Activated T-helper 1 cell treated with anti-CD3 and anti-CD28 coated beads, Interleukin-12 subunit alpha, Interleukin-12 subunit beta, Interleukin-2, Interleukin-4 antibody, amounts not matched to agents 30 ng/mL and 10 ng/mL and 1 ng/mL, durations not matched to agents 14 hours and 24 hours and 36 hours (primary cell): ENCODE measurements at regions not wholly inside any gene's neighbourhood (a gene's known extent, or its start where the extent isn't known, plus 50 kb on each side); places are given as distances from the start of the nearest gene placed in this dataset.

Experiments used
- DNase-seq: peaks from one replicate; pipeline ENCODE4 v3.0.0; 2021; ENCODE audit warnings: low spot score
- H3K27ac Mint-ChIP-seq: one replicate; pipeline ENCODE4 v1.8.0; 2021; ENCODE audit warnings: mild to moderate bottlenecking, mixed read lengths
- H3K27me3 Mint-ChIP-seq: one replicate; pipeline ENCODE4 v1.8.0; 2022; ENCODE audit warnings: mild to moderate bottlenecking, moderate library complexity, mixed read lengths; ENCODE audit not compliant: insufficient read depth
- H3K36me3 Mint-ChIP-seq: one replicate; pipeline ENCODE4 v1.8.0; 2021; ENCODE audit warnings: low read depth, mixed read lengths
- H3K4me1 Mint-ChIP-seq: one replicate; pipeline ENCODE4 v1.8.0; 2021; ENCODE audit warnings: low read depth, mixed read lengths
- H3K4me3 Mint-ChIP-seq: one replicate; pipeline ENCODE4 v1.8.0; 2021; ENCODE audit warnings: mild to moderate bottlenecking, moderate library complexity, mixed read lengths
- H3K9me3 Mint-ChIP-seq: one replicate; pipeline ENCODE4 v1.8.0; 2021; ENCODE audit warnings: mixed read lengths
- intact Hi-C: fragments of 100-400 bp; cut with micrococcal nuclease; formaldehyde crosslinking; loops from one replicate; pipeline ENCODE4 v1.15.1; 2024

GRCh38 chr1:106121728-106122127, 934.7 kb upstream of the PRMT6 start:
- no peaks in the 10 kb centered on the region for H3K27me3 Mint-ChIP-seq
- H3K27ac Mint-ChIP-seq, result no peak overlapping the region
- intact Hi-C loops, result no loop called here
- peaks cover 8% of the 10 kb centered on the region for H3K9me3 Mint-ChIP-seq
- no peak for DNase-seq
- no peak overlapping the region for H3K4me3 Mint-ChIP-seq
- no peaks in the 10 kb centered on the region for H3K36me3 Mint-ChIP-seq
- H3K4me1 Mint-ChIP-seq, result no peaks in the 10 kb centered on the region

- intact Hi-C loops, result no loop called here
- H3K27ac Mint-ChIP-seq, result no peak overlapping the region
- H3K4me1 Mint-ChIP-seq, result no peaks in the 10 kb centered on the region
- H3K27me3 Mint-ChIP-seq, result no peaks in the 10 kb centered on the region
- H3K36me3 Mint-ChIP-seq, result no peaks in the 10 kb centered on the region
- no peak for DNase-seq
- H3K9me3 Mint-ChIP-seq, result peaks cover 5% of the 10 kb centered on the region
- no peak overlapping the region for H3K4me3 Mint-ChIP-seq
Observed at GRCh38 chr1:106134561-106134960, 921.9 kb upstream of the PRMT6 start.

GRCh38 chr1:106173101-106173500, 883.4 kb upstream of the PRMT6 start:
- DNase-seq, result no peak
- H3K4me1 Mint-ChIP-seq, result no peaks in the 10 kb centered on the region
- peaks cover 18% of the 10 kb centered on the region for H3K9me3 Mint-ChIP-seq
- intact Hi-C loops, result no loop called here
- no peak overlapping the region for H3K4me3 Mint-ChIP-seq
- H3K27ac Mint-ChIP-seq, result no peak overlapping the region
- H3K27me3 Mint-ChIP-seq, result no peaks in the 10 kb centered on the region
- H3K36me3 Mint-ChIP-seq, result no peaks in the 10 kb centered on the region

DNA sequence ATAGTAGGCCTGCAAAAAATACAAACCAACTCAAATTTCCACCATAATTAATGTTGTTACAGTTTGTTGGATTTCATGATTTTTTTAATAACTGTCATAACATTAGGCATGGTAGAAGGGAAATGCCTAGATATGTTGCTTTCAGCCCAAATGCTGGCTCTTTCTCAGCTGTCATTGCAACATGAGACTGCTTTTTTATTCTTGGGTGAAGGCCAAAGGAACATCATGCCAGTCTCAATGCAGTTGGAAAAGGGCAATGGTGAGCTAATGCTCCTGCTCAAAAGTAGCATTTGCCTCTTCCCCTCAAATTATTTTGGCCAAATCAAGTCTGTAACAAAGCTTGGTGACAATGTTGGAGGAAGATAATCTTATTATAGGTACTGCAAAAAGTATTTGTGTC, 877.7 kb upstream of the PRMT6 start:
- intact Hi-C loops, result no loop called here
- Mint-ChIP-seq H3K4me3 (no peak overlapping the region), H3K4me1 (no peaks in the 10 kb centered on the region), H3K36me3 (no peaks in the 10 kb centered on the region), H3K27me3 (no peaks in the 10 kb centered on the region), H3K9me3 (peaks cover 2% of the 10 kb centered on the region), H3K27ac (no peak overlapping the region)
- DNase-seq, result no peak

GRCh38 chr1:106181866-106182265, 874.6 kb upstream of the PRMT6 start:
- no peak for DNase-seq
- H3K4me1 Mint-ChIP-seq, result no peaks in the 10 kb centered on the region
- H3K36me3 Mint-ChIP-seq, result no peaks in the 10 kb centered on the region
- no peak overlapping the region for H3K4me3 Mint-ChIP-seq
- intact Hi-C loops, result no loop called here
- H3K27me3 Mint-ChIP-seq, result no peaks in the 10 kb centered on the region
- peaks cover 3% of the 10 kb centered on the region for H3K9me3 Mint-ChIP-seq
- no peak overlapping the region for H3K27ac Mint-ChIP-seq

DNA sequence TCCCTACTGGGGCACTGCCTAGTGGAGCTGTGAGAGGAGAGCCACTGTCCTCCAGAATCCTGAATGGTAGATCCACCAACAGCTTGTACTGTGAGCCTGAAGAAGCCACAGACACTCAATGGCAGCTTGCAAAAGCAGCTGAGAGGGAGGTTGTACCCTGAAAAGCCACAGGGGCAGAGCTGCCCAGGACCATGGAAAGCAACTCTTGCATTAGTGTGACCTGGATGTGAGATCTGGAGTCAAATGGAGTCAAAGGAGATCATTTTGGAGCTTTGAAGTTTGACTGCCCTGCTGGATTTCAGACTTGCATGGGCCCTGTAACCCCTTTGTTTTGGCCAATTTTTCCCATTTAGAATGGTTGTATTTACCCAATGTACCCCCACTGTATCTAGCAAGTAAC, 871.4 kb upstream of the PRMT6 start:
- Mint-ChIP-seq H3K27me3 (no peaks in the 10 kb centered on the region), H3K4me1 (no peaks in the 10 kb centered on the region), H3K36me3 (no peaks in the 10 kb centered on the region), H3K27ac (no peak overlapping the region), H3K9me3 (peaks cover 3% of the 10 kb centered on the region), H3K4me3 (no peak overlapping the region)
- intact Hi-C loops, result no loop called here
- DNase-seq, result no peak

DNA sequence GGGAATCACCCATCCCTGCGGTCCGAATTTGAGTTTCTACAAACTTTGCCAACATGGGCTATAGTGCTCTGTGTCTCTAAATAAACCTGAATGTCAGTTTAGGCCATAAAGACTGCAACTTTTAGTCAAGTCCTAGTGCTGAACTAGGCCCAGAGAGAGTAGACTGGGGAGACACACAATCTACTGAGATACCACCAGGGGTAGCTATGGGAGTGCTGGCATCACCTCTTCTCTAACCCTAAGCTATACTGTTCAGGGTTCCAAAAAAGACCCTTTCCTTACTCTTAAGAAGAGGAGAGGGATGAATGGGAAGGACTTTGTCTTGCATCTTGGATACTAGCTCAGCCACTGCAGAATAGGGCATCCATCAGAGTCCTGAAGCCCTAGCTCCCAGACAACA, 866.7 kb upstream of the PRMT6 start:
- Mint-ChIP-seq H3K9me3 (peaks cover 16% of the 10 kb centered on the region), H3K27me3 (no peaks in the 10 kb centered on the region), H3K4me3 (no peak overlapping the region), H3K4me1 (no peaks in the 10 kb centered on the region), H3K27ac (no peak overlapping the region), H3K36me3 (no peaks in the 10 kb centered on the region)
- intact Hi-C loops, result no loop called here
- DNase-seq, result no peak

- Mint-ChIP-seq H3K27ac (no peak overlapping the region), H3K27me3 (no peaks in the 10 kb centered on the region), H3K36me3 (no peaks in the 10 kb centered on the region), H3K4me1 (no peaks in the 10 kb centered on the region), H3K4me3 (no peak overlapping the region), H3K9me3 (peaks cover 16% of the 10 kb centered on the region)
- intact Hi-C loops, result no loop called here
- DNase-seq, result no peak
Observed at GRCh38 chr1:106194206-106194605, 862.3 kb upstream of the PRMT6 start.

GRCh38 chr1:106200711-106201110, 855.8 kb upstream of the PRMT6 start:
- H3K27me3 Mint-ChIP-seq, result no peaks in the 10 kb centered on the region
- no peaks in the 10 kb centered on the region for H3K36me3 Mint-ChIP-seq
- no peak overlapping the region for H3K4me3 Mint-ChIP-seq
- intact Hi-C loops, result no loop called here
- peaks cover 3% of the 10 kb centered on the region for H3K9me3 Mint-ChIP-seq
- no peak overlapping the region for H3K27ac Mint-ChIP-seq
- DNase-seq, result no peak
- no peaks in the 10 kb centered on the region for H3K4me1 Mint-ChIP-seq

- H3K9me3 Mint-ChIP-seq, result no peaks in the 10 kb centered on the region
- H3K36me3 Mint-ChIP-seq, result no peaks in the 10 kb centered on the region
- H3K27me3 Mint-ChIP-seq, result no peaks in the 10 kb centered on the region
- H3K4me1 Mint-ChIP-seq, result no peaks in the 10 kb centered on the region
- intact Hi-C loops, result no loop called here
- H3K27ac Mint-ChIP-seq, result no peak overlapping the region
- DNase-seq, result no peak
- no peak overlapping the region for H3K4me3 Mint-ChIP-seq
Observed at GRCh38 chr1:106207185-106207584, 849.3 kb upstream of the PRMT6 start.

DNA sequence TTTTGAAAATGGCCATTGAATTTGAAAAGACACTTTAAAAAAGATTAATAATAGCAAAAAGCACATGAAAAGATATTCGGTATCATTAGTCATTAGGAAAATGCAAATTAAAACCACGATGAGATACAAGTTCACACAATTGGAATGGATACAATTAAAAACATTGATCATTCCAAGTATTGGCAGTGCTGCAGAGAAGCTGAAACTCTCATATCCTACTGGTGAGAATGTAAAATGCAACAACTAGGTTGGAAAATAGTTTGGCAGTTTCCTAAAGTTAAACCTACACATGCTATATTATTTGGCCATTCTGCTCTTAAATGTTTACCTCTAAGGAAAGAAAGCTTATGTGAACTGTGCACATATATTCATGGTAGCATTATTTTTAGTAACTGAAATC, 838.7 kb upstream of the PRMT6 start:
- Mint-ChIP-seq H3K27me3 (no peaks in the 10 kb centered on the region), H3K9me3 (peaks cover 4% of the 10 kb centered on the region), H3K4me3 (no peak overlapping the region), H3K36me3 (no peaks in the 10 kb centered on the region), H3K4me1 (no peaks in the 10 kb centered on the region), H3K27ac (no peak overlapping the region)
- intact Hi-C loops, result no loop called here
- DNase-seq, result no peak

DNA sequence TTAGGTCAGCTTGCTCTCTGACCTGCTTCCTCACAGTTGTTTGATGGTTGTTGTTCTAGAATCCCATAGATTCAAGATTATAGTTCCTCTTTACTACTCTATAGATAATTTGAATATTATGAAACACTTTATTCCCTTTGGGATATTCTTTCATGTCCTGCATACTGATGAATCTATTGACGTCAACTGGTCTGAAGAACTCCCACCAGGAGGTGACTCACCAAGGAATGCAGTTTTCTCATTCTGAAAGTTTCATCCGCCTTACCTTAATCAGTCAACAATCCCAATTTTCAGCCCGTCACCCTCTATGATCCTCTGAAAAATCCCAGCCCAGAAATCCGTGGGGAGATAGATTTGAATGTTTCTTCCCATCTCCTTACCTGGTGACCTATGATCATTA, 834.1 kb upstream of the PRMT6 start:
- Mint-ChIP-seq H3K27me3 (no peaks in the 10 kb centered on the region), H3K4me1 (no peaks in the 10 kb centered on the region), H3K27ac (no peak overlapping the region), H3K36me3 (no peaks in the 10 kb centered on the region), H3K4me3 (no peak overlapping the region), H3K9me3 (peaks cover 5% of the 10 kb centered on the region)
- intact Hi-C loops, result no loop called here
- no peak for DNase-seq

DNA sequence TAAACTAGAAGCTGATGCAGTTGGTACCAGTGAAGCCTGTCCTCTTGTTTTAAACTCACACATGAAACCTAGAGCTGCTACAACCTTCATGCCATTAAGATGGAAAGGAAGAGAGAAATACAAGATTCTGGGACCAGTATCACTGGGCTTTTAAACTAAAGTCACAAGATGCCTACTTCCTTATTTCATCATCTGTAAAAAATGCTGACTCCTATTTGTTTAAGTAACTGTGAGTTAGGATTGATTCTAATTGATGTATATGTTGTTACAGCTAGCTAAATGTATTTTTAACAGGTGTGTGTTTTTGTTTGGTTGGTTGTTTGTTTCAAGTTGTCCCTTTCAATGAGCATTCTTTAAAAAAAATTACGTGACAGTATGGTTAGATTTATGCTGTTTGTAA, 833.3 kb upstream of the PRMT6 start:
- no peak for DNase-seq
- Mint-ChIP-seq H3K4me1 (no peaks in the 10 kb centered on the region), H3K27ac (no peak overlapping the region), H3K36me3 (no peaks in the 10 kb centered on the region), H3K27me3 (no peaks in the 10 kb centered on the region), H3K9me3 (peaks cover 5% of the 10 kb centered on the region), H3K4me3 (no peak overlapping the region)
- intact Hi-C loops, result no loop called here

DNA sequence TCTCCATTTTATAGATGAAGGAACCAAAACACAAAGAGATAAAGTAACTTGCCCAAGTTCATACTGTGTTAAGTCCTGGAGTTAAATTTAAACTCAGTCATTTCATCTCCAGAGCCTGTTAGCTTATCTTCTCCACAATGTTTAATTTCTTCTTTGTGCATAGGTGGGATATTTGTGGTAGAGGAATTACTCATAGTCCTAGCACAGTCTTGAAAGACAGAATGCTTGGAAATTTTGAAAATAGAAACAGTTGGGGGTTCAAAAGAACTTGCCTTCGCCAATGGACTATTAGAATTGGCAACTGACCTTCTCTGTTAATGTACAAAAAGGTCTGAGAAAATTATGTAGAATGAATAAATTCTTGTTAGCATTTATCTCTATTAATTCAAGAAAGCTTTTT, 832.0 kb upstream of the PRMT6 start:
- DNase-seq, result no peak
- H3K36me3 Mint-ChIP-seq, result no peaks in the 10 kb centered on the region
- H3K9me3 Mint-ChIP-seq, result peaks cover 7% of the 10 kb centered on the region
- no peak overlapping the region for H3K27ac Mint-ChIP-seq
- no peak overlapping the region for H3K4me3 Mint-ChIP-seq
- no peaks in the 10 kb centered on the region for H3K27me3 Mint-ChIP-seq
- intact Hi-C loops, result no loop called here
- no peaks in the 10 kb centered on the region for H3K4me1 Mint-ChIP-seq
